ENCODE measurements at regions not wholly inside any gene's neighbourhood (a gene's known extent, or its start where the extent isn't known, plus 50 kb on each side); places are given as distances from the start of the nearest gene placed in this dataset.

GRCh38 chr11:107118025-107118720 is 99.9 kb upstream of the GUCY1A2 start:
- H3K4me1 Mint-ChIP-seq = peaks cover 5% of the 10 kb centered on the region
- H3K4me3 Mint-ChIP-seq = no peak overlapping the region
- TF ChIP-seq CTCF (conservative IDR thresholded peaks at IDR 0.05) = no peak
- H3K27me3 Mint-ChIP-seq (ENCODE audit: low read depth) = no peaks in the 10 kb centered on the region
- H3K36me3 Mint-ChIP-seq (ENCODE audit: low read depth) = no peaks in the 10 kb centered on the region
- peaks cover 8% of the 10 kb centered on the region for H3K9me3 Mint-ChIP-seq
- no peak for DNase-seq (ENCODE audit: low read depth, low spot score)
- no peak overlapping the region for H3K27ac Mint-ChIP-seq (ENCODE audit: unreplicated experiment)

GRCh38 chr11:107116358-107116757 is 98.1 kb upstream of the GUCY1A2 start:
- no peak overlapping the region for H3K27ac Mint-ChIP-seq (ENCODE audit: unreplicated experiment)
- H3K4me3 Mint-ChIP-seq = no peak overlapping the region
- no peaks in the 10 kb centered on the region for H3K27me3 Mint-ChIP-seq (ENCODE audit: low read depth)
- H3K9me3 Mint-ChIP-seq = peaks cover 8% of the 10 kb centered on the region
- no peaks in the 10 kb centered on the region for H3K36me3 Mint-ChIP-seq (ENCODE audit: low read depth)
- no peak for TF ChIP-seq CTCF (conservative IDR thresholded peaks at IDR 0.05)
- peaks cover 5% of the 10 kb centered on the region for H3K4me1 Mint-ChIP-seq
- DNase-seq (ENCODE audit: low read depth, low spot score) = no peak

DNA sequence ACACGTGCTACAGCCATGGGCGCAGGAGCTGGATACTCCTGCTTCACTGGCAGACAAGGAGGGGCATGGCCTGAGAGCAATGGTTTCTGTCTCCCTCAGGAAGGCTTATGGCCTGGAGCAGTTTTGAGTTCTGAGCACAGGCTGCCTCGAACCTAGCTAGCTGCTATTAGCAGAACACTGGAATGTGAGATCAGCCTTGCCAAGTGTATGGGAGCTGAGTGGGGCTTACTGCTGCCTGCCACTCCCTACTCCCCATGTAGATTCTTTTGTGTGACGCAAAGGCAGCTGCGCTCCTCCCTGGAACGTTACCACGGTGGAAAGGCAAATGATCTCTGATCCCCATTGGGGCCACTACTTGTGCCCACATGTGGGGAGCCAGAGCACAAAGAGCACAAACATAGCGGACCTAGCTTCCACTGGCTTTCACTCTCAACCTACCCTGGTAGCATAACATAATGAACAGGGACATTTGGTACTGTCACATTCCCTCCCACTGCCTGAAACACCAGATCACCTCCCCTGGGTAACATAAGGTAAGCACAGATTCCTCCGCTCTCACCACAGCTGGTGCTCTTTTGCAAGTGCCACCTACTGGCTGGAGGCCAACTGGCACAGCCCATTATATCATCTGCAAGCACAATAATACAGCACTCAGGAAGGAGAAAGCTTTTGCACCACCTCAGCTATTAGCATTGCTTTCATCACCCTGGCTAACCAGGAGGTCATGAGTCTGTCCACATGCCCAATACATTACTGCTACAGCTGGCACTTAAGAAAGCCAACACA is 84.6 kb upstream of the GUCY1A2 start:
- Mint-ChIP-seq H3K9me3 (peaks cover 16% of the 10 kb centered on the region), H3K4me3 (no peak overlapping the region), H3K36me3 (ENCODE audit: low read depth) (no peaks in the 10 kb centered on the region), H3K27ac (ENCODE audit: unreplicated experiment) (no peak overlapping the region), H3K4me1 (no peaks in the 10 kb centered on the region), H3K27me3 (ENCODE audit: low read depth) (no peaks in the 10 kb centered on the region)
- no peak for TF ChIP-seq CTCF (conservative IDR thresholded peaks at IDR 0.05)
- no peak for DNase-seq (ENCODE audit: low read depth, low spot score)

GRCh38 chr11:107092667-107093066 is 74.4 kb upstream of the GUCY1A2 start:
- no peak overlapping the region for H3K4me3 Mint-ChIP-seq
- no peaks in the 10 kb centered on the region for H3K27me3 Mint-ChIP-seq (ENCODE audit: low read depth)
- H3K27ac Mint-ChIP-seq (ENCODE audit: unreplicated experiment) = no peak overlapping the region
- peaks cover 5% of the 10 kb centered on the region for H3K36me3 Mint-ChIP-seq (ENCODE audit: low read depth)
- H3K9me3 Mint-ChIP-seq = peaks cover 15% of the 10 kb centered on the region
- no peak for DNase-seq (ENCODE audit: low read depth, low spot score)
- no peak for TF ChIP-seq CTCF (conservative IDR thresholded peaks at IDR 0.05)
- no peaks in the 10 kb centered on the region for H3K4me1 Mint-ChIP-seq

DNA sequence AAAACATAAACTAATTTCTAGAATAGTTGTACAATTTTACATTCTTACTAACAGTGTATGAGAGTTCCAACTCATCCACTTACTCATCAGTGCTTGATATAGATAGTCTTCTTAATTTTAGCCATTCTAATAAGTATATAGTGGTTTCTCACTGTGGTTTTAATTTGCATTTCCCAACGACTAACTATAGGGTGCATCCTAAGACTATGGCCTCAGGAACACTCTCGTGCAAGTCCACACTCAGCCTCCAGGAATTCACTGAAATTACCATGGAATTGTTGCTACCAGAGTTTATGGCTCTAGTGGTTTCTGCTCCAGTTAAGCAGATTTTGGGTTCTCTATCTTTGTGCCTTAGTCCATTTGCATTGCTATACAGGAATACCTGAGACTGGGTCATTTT is 60.1 kb upstream of the GUCY1A2 start:
- no peak for TF ChIP-seq CTCF (conservative IDR thresholded peaks at IDR 0.05)
- Mint-ChIP-seq H3K9me3 (peaks cover 21% of the 10 kb centered on the region), H3K27me3 (ENCODE audit: low read depth) (no peaks in the 10 kb centered on the region), H3K27ac (ENCODE audit: unreplicated experiment) (no peak overlapping the region), H3K4me3 (no peak overlapping the region), H3K36me3 (ENCODE audit: low read depth) (peaks cover 13% of the 10 kb centered on the region), H3K4me1 (no peaks in the 10 kb centered on the region)
- no peak for DNase-seq (ENCODE audit: low read depth, low spot score)
